ENCODE measurements at regions not wholly inside any gene's neighbourhood (a gene's known extent, or its start where the extent isn't known, plus 50 kb on each side); places are given as distances from the start of the nearest gene placed in this dataset.

GRCh38 chr17:30589431-30589830, 112.2 kb downstream of the GOSR1 start:
- no peak for TF ChIP-seq CTCF (conservative IDR thresholded peaks at IDR 0.05)
- TF ChIP-seq ZFX (IDR thresholded peaks at IDR 0.05) = no peak
